ENCODE measurements at regions not wholly inside any gene's neighbourhood (a gene's known extent, or its start where the extent isn't known, plus 50 kb on each side); places are given as distances from the start of the nearest gene placed in this dataset.

DNA sequence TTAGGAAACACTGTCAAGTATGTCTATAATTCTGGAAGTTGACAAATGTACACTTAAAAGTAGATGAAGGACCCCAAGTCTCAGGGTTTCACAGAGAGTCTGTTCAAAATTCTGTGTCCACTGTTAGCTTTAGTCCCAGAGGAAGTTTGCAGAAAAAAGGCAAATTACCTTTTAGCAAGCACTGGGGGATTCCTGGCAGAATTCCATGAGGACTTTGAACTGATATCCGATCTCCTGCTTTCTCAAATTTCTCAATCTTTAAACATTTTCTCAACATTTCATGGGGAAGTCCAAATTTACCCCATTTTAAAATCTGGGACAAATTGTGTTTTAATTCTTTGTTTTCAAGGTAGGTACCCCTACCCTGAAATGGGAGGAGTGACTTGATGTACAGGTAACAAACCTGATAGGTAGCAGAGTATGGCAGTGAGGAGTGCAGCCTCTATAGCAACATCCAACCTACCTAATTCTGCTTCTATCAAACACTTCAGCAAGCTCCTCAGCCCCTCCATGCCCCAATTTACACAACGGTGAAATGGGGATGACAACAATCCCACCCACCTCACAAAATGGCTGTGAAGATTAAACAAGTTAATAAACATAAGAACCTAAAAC, 344.9 kb downstream of the OMA1 start:
- no peak for DNase-seq (ENCODE audit: low spot score)
- H3K27ac ChIP-seq, result no peak overlapping the region
- H3K4me1 ChIP-seq (ENCODE audit: control insufficient read depth in 1 of 2, low read depth in 2 of 2), result no peaks in the 10 kb centered on the region
- H3K9me3 ChIP-seq, result no peaks in the 10 kb centered on the region
- H3K27me3 ChIP-seq (replicated peaks; ENCODE audit: insufficient read depth), result no peaks in the 10 kb centered on the region
- H3K36me3 ChIP-seq, result no peaks in the 10 kb centered on the region
- TF ChIP-seq, protein P1, sequence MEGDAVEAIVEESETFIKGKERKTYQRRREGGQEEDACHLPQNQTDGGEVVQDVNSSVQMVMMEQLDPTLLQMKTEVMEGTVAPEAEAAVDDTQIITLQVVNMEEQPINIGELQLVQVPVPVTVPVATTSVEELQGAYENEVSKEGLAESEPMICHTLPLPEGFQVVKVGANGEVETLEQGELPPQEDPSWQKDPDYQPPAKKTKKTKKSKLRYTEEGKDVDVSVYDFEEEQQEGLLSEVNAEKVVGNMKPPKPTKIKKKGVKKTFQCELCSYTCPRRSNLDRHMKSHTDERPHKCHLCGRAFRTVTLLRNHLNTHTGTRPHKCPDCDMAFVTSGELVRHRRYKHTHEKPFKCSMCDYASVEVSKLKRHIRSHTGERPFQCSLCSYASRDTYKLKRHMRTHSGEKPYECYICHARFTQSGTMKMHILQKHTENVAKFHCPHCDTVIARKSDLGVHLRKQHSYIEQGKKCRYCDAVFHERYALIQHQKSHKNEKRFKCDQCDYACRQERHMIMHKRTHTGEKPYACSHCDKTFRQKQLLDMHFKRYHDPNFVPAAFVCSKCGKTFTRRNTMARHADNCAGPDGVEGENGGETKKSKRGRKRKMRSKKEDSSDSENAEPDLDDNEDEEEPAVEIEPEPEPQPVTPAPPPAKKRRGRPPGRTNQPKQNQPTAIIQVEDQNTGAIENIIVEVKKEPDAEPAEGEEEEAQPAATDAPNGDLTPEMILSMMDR (IDR thresholded peaks at IDR 0.05), result no peak
- H3K4me3 ChIP-seq, result no peak overlapping the region
- ATAC-seq (ENCODE audit: insufficient number of reproducible peaks, low FRiP score, low read depth), result no peak

- H3K27ac ChIP-seq, result no peak overlapping the region
- no peaks in the 10 kb centered on the region for H3K4me1 ChIP-seq (ENCODE audit: control insufficient read depth in 1 of 2, low read depth in 2 of 2)
- TF ChIP-seq, protein P1 (IDR thresholded peaks at IDR 0.05), result no peak
- no peaks in the 10 kb centered on the region for H3K36me3 ChIP-seq
- no peak for DNase-seq (ENCODE audit: low spot score)
- H3K9me3 ChIP-seq, result no peaks in the 10 kb centered on the region
- no peak for ATAC-seq (ENCODE audit: insufficient number of reproducible peaks, low FRiP score, low read depth)
- no peak overlapping the region for H3K4me3 ChIP-seq
- H3K27me3 ChIP-seq (replicated peaks; ENCODE audit: insufficient read depth), result no peaks in the 10 kb centered on the region
These were observed 346.1 kb downstream of the OMA1 start for GRCh38 chr1:58200437-58200836.

DNA sequence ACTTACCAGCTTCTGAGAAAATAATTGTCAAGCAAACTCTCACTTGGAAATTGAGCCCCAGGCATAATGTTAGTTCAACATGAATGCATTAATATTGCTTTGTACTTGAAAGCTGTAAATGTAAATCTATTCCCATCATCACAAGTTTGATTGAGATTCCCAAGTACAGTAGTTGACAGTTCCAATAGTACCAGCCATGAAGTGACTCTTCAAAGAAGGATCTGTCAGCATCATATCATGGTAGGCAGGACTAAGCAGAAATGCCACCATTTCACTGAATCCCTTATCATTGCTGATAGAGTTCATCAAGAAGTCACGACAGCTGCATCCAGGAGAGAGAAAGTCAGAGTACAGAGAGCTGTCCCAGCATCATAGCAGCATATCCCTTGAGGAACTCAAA, 348.7 kb downstream of the OMA1 start:
- H3K36me3 ChIP-seq, result no peaks in the 10 kb centered on the region
- TF ChIP-seq, protein P1 (IDR thresholded peaks at IDR 0.05), result no peak

DNA sequence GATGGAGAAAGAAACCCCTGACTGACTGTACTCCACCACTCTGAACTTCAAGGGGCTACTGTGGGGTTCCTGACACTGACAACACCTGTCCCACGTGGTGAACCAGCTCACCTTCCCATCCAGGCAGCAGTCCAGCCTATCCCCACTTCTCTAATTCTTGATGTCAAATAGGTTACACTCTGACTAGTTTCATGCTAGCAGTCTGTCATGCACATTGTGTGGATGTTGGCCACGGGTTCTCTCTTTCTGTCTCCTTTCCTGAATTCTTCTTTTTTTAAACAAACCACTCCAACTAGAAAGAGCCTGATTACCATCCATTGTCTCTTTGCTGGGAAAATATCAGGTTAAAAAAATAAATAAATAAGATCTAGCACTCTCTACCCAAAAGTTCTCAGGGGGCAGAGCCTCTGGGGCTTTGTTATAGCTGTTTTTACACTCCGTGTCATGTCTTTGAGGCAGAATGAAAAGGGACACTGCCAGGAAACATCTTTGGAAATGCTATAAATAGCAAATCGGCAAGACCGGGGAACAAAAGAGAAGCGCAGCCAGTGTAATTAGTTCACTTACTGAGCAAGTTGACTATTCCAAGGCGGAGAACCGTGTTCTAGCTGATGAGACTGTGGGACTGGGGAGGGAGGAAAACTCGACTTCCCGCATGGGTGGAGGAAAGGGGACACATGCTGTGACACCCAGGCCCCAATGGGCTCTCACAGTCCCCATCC, 356.1 kb downstream of the OMA1 start:
- DNase-seq (ENCODE audit: low spot score) (no peak), ATAC-seq (ENCODE audit: insufficient number of reproducible peaks, low FRiP score, low read depth) (no peak)
- Histone ChIP-seq H3K4me1 (ENCODE audit: control insufficient read depth in 1 of 2, low read depth in 2 of 2) (no peaks in the 10 kb centered on the region), H3K4me3 (no peak overlapping the region), H3K36me3 (no peaks in the 10 kb centered on the region), H3K9me3 (no peaks in the 10 kb centered on the region), H3K27me3 (replicated peaks; ENCODE audit: insufficient read depth) (no peaks in the 10 kb centered on the region), H3K27ac (no peak overlapping the region)
- TF ChIP-seq, protein P1 (IDR thresholded peaks at IDR 0.05), result no peak

More for the DNA sequence above, 348.7 kb downstream of the OMA1 start:
- Histone ChIP-seq H3K27ac (no peak overlapping the region), H3K9me3 (no peaks in the 10 kb centered on the region), H3K4me1 (ENCODE audit: control insufficient read depth in 1 of 2, low read depth in 2 of 2) (no peaks in the 10 kb centered on the region), H3K4me3 (no peak overlapping the region), H3K27me3 (replicated peaks; ENCODE audit: insufficient read depth) (no peaks in the 10 kb centered on the region)
- ATAC-seq (ENCODE audit: insufficient number of reproducible peaks, low FRiP score, low read depth) (no peak), DNase-seq (ENCODE audit: low spot score) (no peak)

DNA sequence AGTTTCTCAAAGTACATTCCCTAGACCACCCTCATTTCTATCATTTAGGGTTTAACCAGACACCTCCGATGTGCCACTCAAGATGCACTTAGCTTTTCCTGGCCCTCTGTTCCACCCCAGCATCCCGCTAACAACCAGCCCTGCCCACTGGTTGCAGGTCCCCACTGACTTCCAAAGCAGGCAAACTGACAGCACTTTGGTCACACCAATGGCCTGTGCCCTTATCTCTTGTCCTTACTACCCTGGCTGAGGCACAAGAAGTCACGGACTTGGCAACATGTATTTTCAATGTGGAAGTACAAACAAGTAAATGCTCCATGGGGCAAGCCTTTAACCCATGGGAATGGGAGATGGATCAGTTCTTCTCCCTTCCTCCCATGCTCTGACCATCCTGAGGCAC, 357.1 kb downstream of the OMA1 start:
- ATAC-seq (ENCODE audit: insufficient number of reproducible peaks, low FRiP score, low read depth), result no peak

More for the DNA sequence above, 357.1 kb downstream of the OMA1 start:
- Histone ChIP-seq H3K9me3 (no peaks in the 10 kb centered on the region), H3K27ac (no peak overlapping the region), H3K36me3 (no peaks in the 10 kb centered on the region), H3K27me3 (replicated peaks; ENCODE audit: insufficient read depth) (no peaks in the 10 kb centered on the region), H3K4me1 (ENCODE audit: control insufficient read depth in 1 of 2, low read depth in 2 of 2) (no peaks in the 10 kb centered on the region), H3K4me3 (no peak overlapping the region)
- TF ChIP-seq, protein P1 (IDR thresholded peaks at IDR 0.05), result no peak
- no peak for DNase-seq (ENCODE audit: low spot score)

Measured in thoracic aorta (tissue), 2 donors.